Effector CD4-positive, alpha-beta T cell (primary cell): ENCODE measurements at regions not wholly inside any gene's neighbourhood (a gene's known extent, or its start where the extent isn't known, plus 50 kb on each side); places are given as distances from the start of the nearest gene placed in this dataset.

Experiments used
- DNase-seq: peaks from one replicate; pipeline ENCODE4 v3.0.0-alpha.2; 2020

DNA sequence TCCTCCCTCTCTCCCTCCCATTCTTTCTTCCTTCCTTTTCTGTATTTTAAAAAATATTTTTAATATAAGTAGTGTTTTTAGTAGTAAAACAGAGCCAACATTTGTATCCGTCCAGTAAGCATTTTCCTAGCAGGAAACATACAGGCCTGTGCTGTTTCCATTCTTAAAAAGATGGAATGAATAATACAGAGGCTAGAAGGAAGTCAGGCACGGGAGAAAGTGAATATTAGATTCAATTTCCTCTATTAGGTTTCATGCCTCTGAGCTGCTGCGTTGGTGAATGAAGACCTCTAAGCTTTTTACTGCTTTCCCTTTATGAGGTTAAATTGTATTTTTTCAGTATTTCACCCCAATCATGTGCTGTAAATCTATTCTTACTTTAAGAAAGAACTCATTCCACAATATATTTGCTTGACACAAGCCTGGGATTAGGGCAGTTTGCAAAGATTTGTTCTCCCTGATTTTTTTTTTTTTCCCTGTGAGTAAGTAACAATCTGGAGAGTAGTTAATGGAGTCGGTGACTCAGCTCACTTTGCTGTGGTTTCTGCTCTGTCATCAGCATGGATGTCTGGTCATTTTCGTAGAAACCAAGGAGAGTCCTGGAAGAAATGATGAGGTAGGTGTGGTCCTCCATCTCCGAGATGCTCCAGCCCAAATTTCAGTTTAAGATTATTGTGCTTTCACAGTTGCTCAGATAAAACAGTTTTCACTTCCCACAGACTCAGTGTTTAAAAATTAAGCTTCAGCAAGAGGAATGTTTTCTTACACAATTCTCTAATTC is 76.1 kb upstream of the PITRM1 start:
- DNase-seq: no peak

GRCh38 chr10:3245395-3245794 is 72.8 kb upstream of the PITRM1 start:
- no peak for DNase-seq

DNA sequence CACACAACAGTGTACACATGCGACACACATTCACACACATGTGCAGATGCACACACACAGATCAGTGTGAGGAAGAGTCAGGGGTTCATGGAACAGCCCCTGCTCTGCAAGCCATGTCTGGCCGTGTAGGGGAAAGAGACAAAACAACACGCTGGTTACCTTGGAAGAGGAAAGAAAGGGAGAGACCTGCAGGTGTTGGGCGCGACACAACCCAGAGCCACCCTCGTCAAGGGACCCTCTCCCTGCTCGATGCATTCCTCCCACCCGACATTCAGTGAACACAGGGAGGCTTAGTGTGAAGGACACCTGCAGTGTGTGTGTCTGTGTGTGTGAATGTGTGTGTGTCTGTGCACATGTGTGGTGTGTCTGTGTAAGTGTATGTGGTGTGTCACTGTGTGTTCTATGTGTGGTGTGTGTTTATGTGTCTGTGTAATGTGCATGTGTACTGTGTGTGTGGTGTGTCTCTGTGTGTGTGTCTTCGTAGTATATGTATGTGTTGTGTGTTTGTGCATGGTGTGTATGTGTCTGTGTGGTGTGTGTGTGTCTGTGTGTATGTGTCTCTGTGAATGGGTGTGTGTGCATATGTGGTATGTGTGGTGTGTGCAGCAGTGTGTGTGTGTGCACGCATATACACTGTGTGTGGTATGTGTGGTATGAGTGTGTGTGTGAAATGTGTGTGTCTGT is 69.5 kb upstream of the PITRM1 start:
- no peak for DNase-seq

DNA sequence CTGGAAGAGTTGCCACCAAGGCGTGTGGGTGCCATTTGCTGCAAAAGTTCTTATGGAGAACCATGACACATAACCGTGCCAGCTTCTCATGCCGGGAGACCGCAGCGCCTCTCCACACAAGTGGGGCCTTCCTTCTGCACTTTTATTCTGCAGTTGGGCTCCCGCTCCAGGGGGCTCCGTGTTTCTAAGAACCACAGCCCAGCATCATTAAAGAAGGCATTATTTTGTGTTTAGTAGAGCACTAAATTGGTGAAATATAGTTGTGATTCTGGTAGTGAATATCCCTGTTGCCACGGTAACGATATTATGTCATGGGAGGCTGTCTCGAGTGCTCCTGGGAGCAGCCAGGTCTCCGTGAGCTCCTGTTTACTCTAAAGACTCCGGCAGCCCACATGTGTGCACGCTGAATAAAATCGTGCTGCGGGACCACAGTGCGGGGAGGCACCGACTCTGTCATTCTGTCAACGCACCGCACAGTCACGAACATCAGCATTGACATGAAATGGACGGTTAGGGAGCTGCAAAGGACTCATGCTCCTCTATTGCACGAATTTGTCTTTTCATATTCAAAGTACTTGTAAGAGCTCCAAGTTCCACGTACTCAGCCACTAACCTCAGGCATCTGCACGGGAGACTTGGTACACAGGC is 68.8 kb upstream of the PITRM1 start:
- DNase-seq: no peak

GRCh38 chr10:3239920-3240894 is 67.6 kb upstream of the PITRM1 start:
- no peak for DNase-seq

GRCh38 chr10:3239066-3239919 is 66.7 kb upstream of the PITRM1 start:
- peak; percentile 66 for DNase-seq

GRCh38 chr10:3238115-3238871 is 65.7 kb upstream of the PITRM1 start:
- no peak for DNase-seq

- no peak for DNase-seq
These were observed 64.9 kb upstream of the PITRM1 start for GRCh38 chr10:3237530-3237929.

DNA sequence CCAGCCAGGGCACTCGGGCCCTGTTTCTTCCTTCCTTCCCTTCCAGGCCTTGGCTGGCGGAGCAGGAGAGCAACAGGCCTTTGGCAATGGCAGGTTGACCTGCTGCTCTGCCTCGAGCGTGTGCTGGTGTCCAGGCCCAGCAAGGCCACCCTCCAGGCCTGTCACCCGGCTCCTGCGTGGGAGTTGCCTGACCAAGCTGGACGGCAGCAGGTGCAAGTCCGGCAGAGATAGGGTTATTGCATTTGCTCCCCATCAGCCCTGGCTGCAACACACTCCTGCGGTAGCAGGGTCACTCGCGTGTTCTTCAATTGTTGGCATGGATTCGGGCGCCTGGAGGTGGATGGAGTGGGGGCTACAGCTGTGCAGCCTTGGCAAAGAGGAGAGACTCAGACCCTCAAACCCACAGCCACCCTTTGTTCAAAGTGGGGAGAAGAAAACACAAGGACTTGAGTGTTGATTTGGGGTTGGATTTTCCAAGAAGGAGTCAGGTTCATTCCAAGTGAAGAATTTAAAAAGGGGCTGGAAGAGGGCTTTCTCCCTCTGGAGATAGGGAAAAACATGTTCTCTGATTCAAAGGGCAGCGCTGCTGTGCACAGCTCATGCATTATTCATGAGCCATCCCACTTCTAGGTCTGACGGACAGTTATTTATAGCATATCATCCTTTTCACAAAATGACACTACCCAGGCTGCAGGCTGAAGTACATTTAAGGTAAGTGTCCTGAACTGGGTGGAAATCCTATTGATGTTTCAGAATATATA is 64.2 kb upstream of the PITRM1 start:
- no peak for DNase-seq

DNA sequence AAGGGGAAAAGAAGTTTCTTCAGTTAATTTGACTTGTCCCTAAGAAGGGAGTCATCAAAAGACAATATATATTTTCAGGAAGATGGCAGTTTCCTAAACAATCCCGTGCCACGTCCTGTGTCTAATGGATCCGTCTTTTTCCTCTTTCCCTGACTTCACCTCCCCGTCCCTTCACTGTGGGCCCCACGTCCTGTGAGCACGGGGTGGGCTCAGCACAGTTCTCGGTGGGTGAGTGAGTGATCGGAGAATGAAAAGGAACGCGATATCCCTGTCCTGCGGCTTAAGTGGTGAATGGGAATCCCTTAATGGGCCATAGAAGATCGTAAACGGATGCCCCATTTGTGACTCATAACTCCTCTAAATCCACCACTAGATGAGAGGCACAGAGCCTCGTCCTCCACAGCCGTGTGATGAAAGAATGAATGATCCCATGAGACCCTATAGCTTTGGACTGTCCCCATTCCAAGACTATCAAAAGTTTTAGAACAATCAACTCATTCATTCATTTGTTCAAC is 63.5 kb upstream of the PITRM1 start:
- DNase-seq: no peak

DNA sequence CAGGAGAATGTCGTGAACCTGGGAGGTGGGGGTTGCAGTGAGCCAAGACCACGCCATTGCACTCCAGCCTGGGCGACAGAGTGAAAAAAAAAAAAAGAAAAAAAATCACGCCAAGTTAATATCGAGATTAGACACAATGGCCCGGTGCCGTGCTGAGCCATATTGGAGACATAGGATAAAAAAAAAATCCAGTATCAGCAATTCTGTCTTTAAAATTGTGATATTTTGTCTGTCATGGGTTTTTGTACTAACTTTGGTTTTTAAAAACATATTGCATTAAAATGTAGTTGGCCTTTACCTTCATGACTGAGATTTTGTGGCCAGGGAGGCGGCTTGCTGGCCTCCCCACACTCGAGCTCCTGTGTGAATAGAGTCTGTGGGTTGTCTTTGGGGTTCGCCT is 62.8 kb upstream of the PITRM1 start:
- no peak for DNase-seq

GRCh38 chr10:3233486-3233990 is 61.0 kb upstream of the PITRM1 start:
- DNase-seq: no peak

GRCh38 chr10:3231951-3232730 is 59.6 kb upstream of the PITRM1 start:
- DNase-seq: no peak

- DNase-seq: no peak
These were observed 57.2 kb upstream of the PITRM1 start for GRCh38 chr10:3229815-3230214.

DNA sequence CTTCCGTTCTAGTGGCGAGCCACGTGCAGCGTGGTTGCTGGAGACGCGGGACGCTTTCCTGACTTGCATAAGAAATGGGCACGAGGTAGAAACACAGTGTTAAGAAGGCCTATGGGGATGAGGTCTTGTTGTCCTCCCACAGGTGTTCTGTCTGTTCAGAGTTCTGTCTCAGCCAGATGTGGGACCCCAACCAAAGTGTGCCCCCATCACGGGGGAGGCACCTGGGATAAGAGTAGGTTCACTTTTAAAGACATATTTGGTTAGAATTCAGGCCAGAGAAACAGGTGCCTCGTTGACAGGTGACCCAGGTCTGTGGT is 56.0 kb upstream of the PITRM1 start:
- no peak for DNase-seq

- no peak for DNase-seq
These were observed 54.6 kb upstream of the PITRM1 start for GRCh38 chr10:3226960-3227744.

GRCh38 chr10:3225561-3225960 is 53.0 kb upstream of the PITRM1 start:
- DNase-seq: no peak

DNA sequence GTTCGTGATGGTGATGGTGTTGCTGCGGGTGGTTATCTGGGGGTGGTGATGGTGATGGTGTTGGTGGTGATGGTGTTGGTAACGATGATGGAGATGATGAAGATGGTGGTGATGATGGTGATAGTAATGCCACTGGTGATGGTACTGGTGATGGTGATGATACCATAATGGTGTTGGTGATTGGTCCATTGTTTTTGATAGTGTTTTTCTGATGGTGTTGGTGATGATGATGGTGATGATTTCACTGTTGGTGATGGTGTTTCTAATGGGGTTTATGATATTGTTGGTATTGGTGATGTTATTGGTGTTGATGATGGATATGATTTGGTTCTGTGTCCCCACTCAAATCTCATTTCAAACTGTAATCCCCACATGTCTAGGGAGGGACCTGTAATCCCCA is 51.7 kb upstream of the PITRM1 start:
- no peak for DNase-seq
